ENCODE measurements at regions not wholly inside any gene's neighbourhood (a gene's known extent, or its start where the extent isn't known, plus 50 kb on each side); places are given as distances from the start of the nearest gene placed in this dataset.
A peak's percentile ranks its signal among the peaks of the same experiment; 100 is the strongest.
"Not testable (repeated sequence)": the region's sequence is repeated elsewhere in the genome, so short reads cannot be mapped to it uniquely, and the experiment has no call there.

- no peak for DNase-seq
Measured at GRCh38 chr2:167794554-167795255, 452.7 kb downstream of the STK39 start.

GRCh38 chr2:167793725-167794124 is 453.7 kb downstream of the STK39 start:
- no peak for DNase-seq

- no peak for DNase-seq
Measured at GRCh38 chr2:167792126-167792525, 455.3 kb downstream of the STK39 start.

- DNase-seq: no peak
Measured at GRCh38 chr2:167790781-167791450, 456.5 kb downstream of the STK39 start.

- DNase-seq: no peak
Measured at GRCh38 chr2:167790189-167790588, 457.2 kb downstream of the STK39 start.

- DNase-seq: no peak
Measured at GRCh38 chr2:167787562-167787961, 459.8 kb downstream of the STK39 start.

- no peak for DNase-seq
Measured at GRCh38 chr2:167787021-167787420, 460.4 kb downstream of the STK39 start.

GRCh38 chr2:167785606-167786216 is 461.7 kb downstream of the STK39 start:
- no peak for DNase-seq

- no peak for DNase-seq
Measured at GRCh38 chr2:167784084-167784425, 463.3 kb downstream of the STK39 start.

- DNase-seq: peak in 6 of 56 donors; percentile 0 to 37 (median 9)
Measured at GRCh38 chr2:167783261-167784083, 463.9 kb downstream of the STK39 start.

GRCh38 chr2:167781629-167782028 is 465.8 kb downstream of the STK39 start:
- DNase-seq: not testable (repeated sequence)

GRCh38 chr2:167776359-167776758 is 471.0 kb downstream of the STK39 start:
- DNase-seq: no peak

GRCh38 chr2:167771628-167772027 is 475.8 kb downstream of the STK39 start:
- no peak for DNase-seq

GRCh38 chr2:167769020-167769419 is 478.4 kb downstream of the STK39 start:
- no peak for DNase-seq

- no peak for DNase-seq
Measured at GRCh38 chr2:167767830-167768229, 479.6 kb downstream of the STK39 start.

- DNase-seq: no peak
Measured at GRCh38 chr2:167764772-167765341, 482.5 kb downstream of the STK39 start.

- DNase-seq: no peak
Measured at GRCh38 chr2:167761465-167762136, 485.8 kb downstream of the STK39 start.

GRCh38 chr2:167759531-167759930 is 487.9 kb downstream of the STK39 start:
- DNase-seq: no peak

GRCh38 chr2:167758292-167758691 is 489.1 kb downstream of the STK39 start:
- DNase-seq: no peak

- no peak for DNase-seq
Measured at GRCh38 chr2:167756446-167756845, 490.9 kb downstream of the STK39 start.

- DNase-seq: no peak
Measured at GRCh38 chr2:167753142-167753541, 494.3 kb downstream of the STK39 start.

All from amygdala (tissue), 56 donors.